Activated naive CD8-positive, alpha-beta T cell treated with anti-CD3 and anti-CD28 coated beads for 36 hours (primary cell): ENCODE measurements at regions not wholly inside any gene's neighbourhood (a gene's known extent, or its start where the extent isn't known, plus 50 kb on each side); places are given as distances from the start of the nearest gene placed in this dataset.
"Not testable (repeated sequence)": the region's sequence is repeated elsewhere in the genome, so short reads cannot be mapped to it uniquely, and the experiment has no call there.

ENCODE experiments used
- DNase-seq: peaks from one replicate; pipeline ENCODE4 v3.0.0; 2021
- H3K27ac Mint-ChIP-seq: one replicate; pipeline ENCODE4 v1.8.0; 2022; ENCODE audit warnings: mild to moderate bottlenecking, moderate library complexity, mixed read lengths
- H3K27me3 Mint-ChIP-seq: one replicate; pipeline ENCODE4 v1.8.0; 2022; ENCODE audit warnings: mild to moderate bottlenecking, mixed read lengths
- H3K36me3 Mint-ChIP-seq: one replicate; pipeline ENCODE4 v1.8.0; 2021; ENCODE audit warnings: mild to moderate bottlenecking, mixed read lengths
- H3K4me1 Mint-ChIP-seq: one replicate; pipeline ENCODE4 v1.8.0; 2021; ENCODE audit warnings: mixed read lengths
- H3K4me3 Mint-ChIP-seq: one replicate; pipeline ENCODE4 v1.8.0; 2022; ENCODE audit warnings: mild to moderate bottlenecking, moderate library complexity, mixed read lengths
- H3K9me3 Mint-ChIP-seq: one replicate; pipeline ENCODE4 v1.8.0; 2022; ENCODE audit warnings: mixed read lengths

DNA sequence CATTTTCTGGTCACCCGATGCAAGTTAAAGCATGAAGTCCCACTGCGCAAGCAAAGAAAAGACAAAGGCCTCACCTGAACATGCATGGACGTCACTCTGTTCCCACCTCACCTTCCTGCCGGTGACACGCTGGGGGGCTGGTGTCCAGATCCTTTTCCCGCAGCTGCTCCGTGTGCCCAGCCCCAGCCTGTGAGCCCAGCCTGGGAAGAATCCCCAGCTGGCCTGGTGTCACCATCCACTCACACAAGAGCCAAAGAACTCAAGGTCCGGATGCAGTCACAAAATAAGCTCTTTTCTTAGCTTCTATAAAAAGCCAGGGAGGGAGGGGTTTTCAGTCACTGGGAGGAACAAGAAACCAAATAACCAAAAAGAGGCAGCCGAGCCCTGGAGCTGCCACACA, 249.9 kb downstream of the COL4A1 start:
- Mint-ChIP-seq H3K4me1 (no peaks in the 10 kb centered on the region), H3K9me3 (no peaks in the 10 kb centered on the region), H3K4me3 (no peak overlapping the region), H3K36me3 (no peaks in the 10 kb centered on the region), H3K27me3 (peaks cover 4% of the 10 kb centered on the region), H3K27ac (no peak overlapping the region)
- no peak for DNase-seq

DNA sequence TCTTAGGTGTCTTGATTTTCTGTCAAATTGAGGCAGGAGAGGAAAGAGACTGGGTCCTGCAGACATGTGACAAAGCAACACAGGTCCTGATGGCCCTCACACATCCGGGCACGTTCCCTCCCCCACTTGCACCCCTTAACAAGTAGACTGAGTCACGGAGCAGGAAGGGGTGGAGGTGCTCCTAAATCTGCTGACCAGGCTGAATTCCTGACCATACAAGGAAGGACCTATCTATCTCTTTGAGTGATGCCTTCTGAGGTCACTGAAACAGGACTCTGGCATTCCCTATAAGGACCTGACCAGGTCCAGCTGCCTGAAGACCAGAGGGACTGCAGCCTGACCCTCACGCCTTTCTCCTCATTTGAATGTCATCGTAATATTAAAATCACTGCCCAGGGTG, 250.3 kb downstream of the COL4A1 start:
- Mint-ChIP-seq H3K4me1 (no peaks in the 10 kb centered on the region), H3K4me3 (no peak overlapping the region), H3K9me3 (no peaks in the 10 kb centered on the region), H3K27me3 (peaks cover 4% of the 10 kb centered on the region), H3K27ac (no peak overlapping the region), H3K36me3 (no peaks in the 10 kb centered on the region)
- no peak for DNase-seq

DNA sequence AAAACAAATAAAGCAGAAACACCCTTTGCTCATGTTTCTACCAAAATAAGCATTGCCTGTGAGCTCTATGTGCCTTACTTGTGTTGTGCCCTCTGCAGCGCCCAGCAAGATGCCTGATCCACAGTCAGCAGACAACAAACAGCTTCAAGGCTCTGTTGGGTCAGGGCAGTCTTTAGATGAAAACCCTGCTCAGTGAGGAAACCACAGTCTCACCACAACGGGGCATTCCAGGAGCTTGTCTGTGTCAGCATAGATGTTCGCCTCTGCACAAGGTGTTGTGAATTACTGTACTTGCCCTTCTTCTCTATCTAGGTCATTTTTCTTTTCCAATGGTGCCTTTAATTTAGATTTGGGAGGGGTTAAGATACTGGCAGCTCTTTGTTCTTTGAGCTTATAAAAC, 251.9 kb downstream of the COL4A1 start:
- peak; percentile 3 for DNase-seq

GRCh38 chr13:110054041-110054440, 252.9 kb downstream of the COL4A1 start:
- Mint-ChIP-seq H3K36me3 (peaks cover 2% of the 10 kb centered on the region), H3K27me3 (peaks cover 4% of the 10 kb centered on the region), H3K9me3 (no peaks in the 10 kb centered on the region), H3K4me1 (no peaks in the 10 kb centered on the region), H3K4me3 (no peak overlapping the region), H3K27ac (no peak overlapping the region)
- no peak for DNase-seq

More for the DNA sequence above, 251.9 kb downstream of the COL4A1 start:
- no peaks in the 10 kb centered on the region for H3K9me3 Mint-ChIP-seq
- H3K4me1 Mint-ChIP-seq = no peaks in the 10 kb centered on the region
- peaks cover 2% of the 10 kb centered on the region for H3K36me3 Mint-ChIP-seq
- peaks cover 4% of the 10 kb centered on the region for H3K27me3 Mint-ChIP-seq
- H3K27ac Mint-ChIP-seq = no peak overlapping the region
- H3K4me3 Mint-ChIP-seq = no peak overlapping the region

DNA sequence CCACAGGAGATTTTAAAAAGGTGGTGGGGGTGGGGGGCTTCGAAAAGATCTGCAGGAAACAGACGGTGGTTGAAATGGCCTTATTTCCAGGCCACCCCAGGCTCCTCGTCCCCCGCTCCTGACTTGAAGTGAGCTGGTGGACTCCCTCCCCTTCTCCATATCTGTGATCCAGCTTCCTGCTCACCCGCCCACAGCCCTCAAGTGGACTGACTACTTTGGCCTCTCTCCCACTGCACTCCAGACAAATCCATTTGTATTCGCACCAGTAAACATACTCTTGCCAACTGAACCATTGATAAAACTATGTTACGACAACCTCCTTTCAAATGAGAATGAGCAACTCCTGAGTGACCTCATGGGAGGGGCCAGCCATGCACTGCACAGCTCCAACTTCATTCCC, 259.5 kb downstream of the COL4A1 start:
- no peaks in the 10 kb centered on the region for H3K4me1 Mint-ChIP-seq
- no peak overlapping the region for H3K27ac Mint-ChIP-seq
- H3K36me3 Mint-ChIP-seq = peaks cover 2% of the 10 kb centered on the region
- no peak overlapping the region for H3K4me3 Mint-ChIP-seq
- no peak for DNase-seq
- no peaks in the 10 kb centered on the region for H3K9me3 Mint-ChIP-seq
- peaks cover 24% of the 10 kb centered on the region for H3K27me3 Mint-ChIP-seq

- Mint-ChIP-seq H3K27me3 (peaks cover 24% of the 10 kb centered on the region), H3K9me3 (no peaks in the 10 kb centered on the region), H3K4me1 (no peaks in the 10 kb centered on the region), H3K36me3 (peaks cover 2% of the 10 kb centered on the region), H3K27ac (no peak overlapping the region), H3K4me3 (no peak overlapping the region)
- no peak for DNase-seq
Observed at GRCh38 chr13:110046811-110047210, 260.1 kb downstream of the COL4A1 start.

GRCh38 chr13:110045919-110046318, 259.5 kb upstream of the IRS2 start:
- no peaks in the 10 kb centered on the region for H3K4me1 Mint-ChIP-seq
- H3K27ac Mint-ChIP-seq = no peak overlapping the region
- H3K36me3 Mint-ChIP-seq = peaks cover 2% of the 10 kb centered on the region
- DNase-seq = no peak
- peaks cover 24% of the 10 kb centered on the region for H3K27me3 Mint-ChIP-seq
- peaks cover 4% of the 10 kb centered on the region for H3K9me3 Mint-ChIP-seq
- no peak overlapping the region for H3K4me3 Mint-ChIP-seq

DNA sequence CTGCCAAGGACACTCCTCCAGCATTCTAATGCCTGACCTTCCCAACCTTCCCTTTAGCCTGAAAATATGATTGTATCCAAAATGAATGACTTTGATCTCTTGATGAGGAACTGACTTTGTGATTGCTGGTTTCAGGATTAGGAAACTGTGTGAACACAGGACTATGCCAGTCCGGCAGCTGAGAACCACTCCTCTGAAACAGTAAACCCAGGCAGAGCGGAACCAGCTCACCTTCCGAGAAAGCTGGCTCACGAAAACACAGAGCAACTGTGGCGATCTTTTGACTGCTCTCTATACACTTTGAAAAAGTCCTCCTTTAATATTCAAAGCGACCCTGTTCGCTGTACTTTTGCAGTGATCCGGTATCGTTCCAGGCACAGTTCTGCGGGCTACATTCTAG, 258.8 kb upstream of the IRS2 start:
- H3K4me3 Mint-ChIP-seq = no peak overlapping the region
- H3K9me3 Mint-ChIP-seq = peaks cover 4% of the 10 kb centered on the region
- no peaks in the 10 kb centered on the region for H3K4me1 Mint-ChIP-seq
- H3K36me3 Mint-ChIP-seq = no peaks in the 10 kb centered on the region
- no peak for DNase-seq
- H3K27ac Mint-ChIP-seq = no peak overlapping the region
- peaks cover 24% of the 10 kb centered on the region for H3K27me3 Mint-ChIP-seq

GRCh38 chr13:110044551-110045111, 258.2 kb upstream of the IRS2 start:
- Mint-ChIP-seq H3K9me3 (peaks cover 4% of the 10 kb centered on the region), H3K4me3 (no peak overlapping the region), H3K27ac (no peak overlapping the region), H3K4me1 (no peaks in the 10 kb centered on the region), H3K36me3 (no peaks in the 10 kb centered on the region), H3K27me3 (peaks cover 24% of the 10 kb centered on the region)
- no peak for DNase-seq

DNA sequence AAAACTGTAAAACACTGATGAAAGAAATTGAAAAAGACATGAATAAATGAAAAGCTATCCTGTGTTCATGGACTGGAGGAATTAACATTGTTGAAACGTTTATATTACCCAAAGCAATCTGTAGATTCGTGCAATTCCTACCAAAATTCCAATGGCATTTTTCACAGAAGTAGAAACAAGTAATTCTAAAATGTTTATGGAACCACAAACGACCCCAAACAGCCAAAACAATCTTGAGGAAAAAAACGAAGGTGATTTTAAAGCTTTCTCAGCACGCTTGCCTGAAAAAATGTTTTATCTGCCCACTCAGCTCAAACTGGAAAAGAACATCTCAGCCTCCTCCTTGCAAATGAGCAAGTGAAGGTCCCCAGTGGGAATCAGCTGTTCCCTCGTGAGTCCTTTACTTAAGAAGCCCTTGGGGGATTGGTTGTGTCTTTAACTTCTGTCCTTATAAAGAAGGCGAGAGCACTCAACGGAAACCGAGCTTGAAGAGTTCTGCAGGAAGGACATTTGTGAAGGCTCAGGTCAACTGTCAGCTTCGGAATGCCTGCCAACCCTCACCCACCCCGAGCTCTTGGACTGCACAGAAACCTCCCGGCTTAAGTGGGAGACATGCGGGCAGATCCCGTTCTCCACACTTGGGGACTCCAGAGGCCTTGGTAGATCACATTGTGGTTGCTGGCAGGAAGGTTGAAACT, 256.0 kb upstream of the IRS2 start:
- H3K4me1 Mint-ChIP-seq = no peaks in the 10 kb centered on the region
- H3K27ac Mint-ChIP-seq = no peak overlapping the region

DNA sequence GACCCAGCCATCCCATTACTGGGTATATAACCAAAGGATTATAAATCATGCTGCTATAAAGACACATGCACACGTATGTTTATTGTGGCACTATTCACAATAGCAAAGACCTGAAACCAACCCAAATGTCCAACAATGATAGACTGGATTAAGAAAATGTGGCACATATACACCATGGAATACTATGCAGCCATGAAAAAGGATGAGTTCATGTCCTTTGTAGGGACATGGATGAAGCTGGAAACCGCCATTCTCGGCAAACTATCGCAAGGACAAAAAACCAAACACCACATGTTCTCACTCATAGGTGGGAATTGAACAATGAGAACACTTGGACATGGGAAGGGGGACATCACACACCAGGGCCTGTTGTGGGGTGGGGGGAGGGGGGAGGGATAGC, 255.3 kb upstream of the IRS2 start:
- not testable (repeated sequence) for H3K36me3 Mint-ChIP-seq, H3K27ac Mint-ChIP-seq, H3K4me1 Mint-ChIP-seq, H3K9me3 Mint-ChIP-seq, DNase-seq, H3K4me3 Mint-ChIP-seq
- H3K27me3 Mint-ChIP-seq = peaks cover 25% of the 10 kb centered on the region

More for the DNA sequence above, 256.0 kb upstream of the IRS2 start:
- no peak for DNase-seq
- Mint-ChIP-seq H3K27me3 (peaks cover 26% of the 10 kb centered on the region), H3K4me3 (no peak overlapping the region), H3K36me3 (no peaks in the 10 kb centered on the region), H3K9me3 (peaks cover 4% of the 10 kb centered on the region)

GRCh38 chr13:110037925-110038573, 251.7 kb upstream of the IRS2 start:
- Mint-ChIP-seq H3K27ac (no peak overlapping the region), H3K4me3 (no peak overlapping the region), H3K4me1 (no peaks in the 10 kb centered on the region), H3K36me3 (no peaks in the 10 kb centered on the region), H3K9me3 (peaks cover 4% of the 10 kb centered on the region), H3K27me3 (peaks cover 9% of the 10 kb centered on the region)
- DNase-seq = no peak

- H3K4me3 Mint-ChIP-seq = no peak overlapping the region
- no peak overlapping the region for H3K27ac Mint-ChIP-seq
- H3K27me3 Mint-ChIP-seq = peaks cover 11% of the 10 kb centered on the region
- H3K9me3 Mint-ChIP-seq = no peaks in the 10 kb centered on the region
- H3K36me3 Mint-ChIP-seq = no peaks in the 10 kb centered on the region
- H3K4me1 Mint-ChIP-seq = no peaks in the 10 kb centered on the region
- DNase-seq = no peak
Observed at GRCh38 chr13:110036060-110036459, 249.7 kb upstream of the IRS2 start.

- DNase-seq = no peak
- Mint-ChIP-seq H3K4me3 (no peak overlapping the region), H3K4me1 (no peaks in the 10 kb centered on the region), H3K27ac (no peak overlapping the region), H3K9me3 (no peaks in the 10 kb centered on the region), H3K36me3 (no peaks in the 10 kb centered on the region), H3K27me3 (peaks cover 12% of the 10 kb centered on the region)
Observed at GRCh38 chr13:110034031-110034549, 247.7 kb upstream of the IRS2 start.

- H3K27me3 Mint-ChIP-seq = peaks cover 5% of the 10 kb centered on the region
- no peak overlapping the region for H3K4me3 Mint-ChIP-seq
- no peaks in the 10 kb centered on the region for H3K9me3 Mint-ChIP-seq
- no peak overlapping the region for H3K27ac Mint-ChIP-seq
- no peaks in the 10 kb centered on the region for H3K4me1 Mint-ChIP-seq
- no peaks in the 10 kb centered on the region for H3K36me3 Mint-ChIP-seq
- no peak for DNase-seq
Observed at GRCh38 chr13:110032969-110033368, 246.6 kb upstream of the IRS2 start.
